Breast epithelium (tissue), 4 donors: ENCODE measurements at regions not wholly inside any gene's neighbourhood (a gene's known extent, or its start where the extent isn't known, plus 50 kb on each side); places are given as distances from the start of the nearest gene placed in this dataset.

Source experiments
- DNase-seq, 2 donors: peaks; one replicate each; pipeline ENCODE4 v3.0.0-alpha.2; 2019; ENCODE audit warnings: low spot score in 2 of 2
- H3K27ac ChIP-seq, 2 donors: fragments of 200-600 bp; sonication (generic) in 1 of 2; one replicate each; pipeline ENCODE4 v1.5.1; 2016 to 2019; ENCODE audit warnings: mild to moderate bottlenecking in 1 of 2
- H3K27me3 ChIP-seq, 2 donors: fragments of 200-600 bp; sonication (generic) in 1 of 2; one replicate each; pipeline versions ENCODE4 v1.5.1 to v1.6.0; 2017 to 2019; ENCODE audit warnings: control low read depth in 1 of 2, mild to moderate bottlenecking in 1 of 2
- H3K36me3 ChIP-seq: fragments of 200-600 bp; one replicate; pipeline ENCODE4 v1.5.1; 2019
- H3K4me1 ChIP-seq, 2 donors: fragments of 200-600 bp; sonication (generic); one replicate each; pipeline ENCODE4 v1.5.1; 2016 to 2019; ENCODE audit warnings: control low read depth in 1 of 2
- H3K4me3 ChIP-seq, 3 donors: fragments of 200-600 bp; sonication (generic); 1 replicate in 2 of 3; 2 replicates in 1 of 3; pipeline ENCODE4 v1.5.1; 2016 to 2019; ENCODE audit warnings: mild to moderate bottlenecking in 3 of 3, moderate library complexity in 2 of 3
- H3K9me3 ChIP-seq, 2 donors: fragments of 200-600 bp; sonication (generic) in 1 of 2; one replicate each; pipeline ENCODE4 v1.5.1; 2016 to 2019; ENCODE audit warnings: control low read depth in 1 of 2
- CTCF ChIP-seq, 3 donors: fragments of 450-650 bp; IDR thresholded peaks; one replicate each; pipeline ENCODE4 v1.5.1; 2016 to 2017; ENCODE audit warnings: antibody characterized with exemption in 3 of 3, mild to moderate bottlenecking in 3 of 3, moderate library complexity in 3 of 3
- POLR2A ChIP-seq: fragments of 450-650 bp; IDR thresholded peaks from one replicate; pipeline ENCODE4 v1.6.1; 2016; ENCODE audit warnings: antibody characterized with exemption, mild to moderate bottlenecking, moderate library complexity
- POLR2AphosphoS5 ChIP-seq, 3 donors: sonication (generic); formaldehyde crosslinking; IDR thresholded peaks; one replicate each; pipeline ENCODE4 v1.6.1; 2017; ENCODE audit warnings: antibody characterized with exemption in 3 of 3
- intact Hi-C: fragments of 100-400 bp; cut with DNase I; formaldehyde crosslinking; loops from one replicate; pipeline ENCODE4 v1.15.1; 2023; ENCODE audit warnings: low total_unique reads

- Histone ChIP-seq H3K4me1 (no peaks in the 10 kb centered on the region), H3K9me3 (no peaks in the 10 kb centered on the region), H3K27me3 (no peaks in the 10 kb centered on the region), H3K36me3 (no peaks in the 10 kb centered on the region), H3K4me3 (no peak overlapping the region), H3K27ac (no peak overlapping the region)
- TF ChIP-seq CTCF (IDR thresholded peaks at IDR 0.05) (no peak), POLR2AphosphoS5 (IDR thresholded peaks at IDR 0.05) (no peak), POLR2A (no peak)
- DNase-seq = no peak
- intact Hi-C loops = no loop called here
Measured at GRCh38 chr20:51311636-51312479, 230.7 kb downstream of the NFATC2 start.

DNA sequence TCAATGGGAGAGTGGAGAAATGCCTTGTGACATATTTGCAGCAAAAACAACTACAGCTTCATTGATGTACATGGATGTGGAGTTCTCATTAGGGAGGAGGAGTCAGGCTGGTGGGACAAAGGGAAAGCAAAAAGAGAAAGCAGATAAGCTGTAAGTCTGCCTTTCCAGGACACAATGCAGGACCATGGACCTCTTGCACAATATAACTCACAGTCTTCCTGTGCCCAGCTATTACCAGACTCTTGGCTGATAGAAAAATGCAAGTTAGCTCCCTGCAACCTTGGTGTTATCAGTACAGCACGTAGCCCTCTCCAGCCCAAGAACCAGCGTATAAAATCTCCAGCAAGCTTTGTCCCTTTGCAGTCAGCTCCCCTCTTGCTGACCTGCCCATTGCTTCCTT lies 232.3 kb downstream of the NFATC2 start:
- Histone ChIP-seq H3K36me3 (no peaks in the 10 kb centered on the region), H3K4me3 (no peak overlapping the region), H3K9me3 (no peaks in the 10 kb centered on the region), H3K27me3 (no peaks in the 10 kb centered on the region), H3K27ac (no peak overlapping the region), H3K4me1 (no peaks in the 10 kb centered on the region)
- TF ChIP-seq CTCF (IDR thresholded peaks at IDR 0.05) = no peak
- no peak for TF ChIP-seq POLR2AphosphoS5 (IDR thresholded peaks at IDR 0.05)
- no peak for TF ChIP-seq POLR2A
- no peak for DNase-seq
- intact Hi-C loops = no loop called here

- TF ChIP-seq POLR2A = no peak
- TF ChIP-seq POLR2AphosphoS5 (IDR thresholded peaks at IDR 0.05) = no peak
- TF ChIP-seq CTCF (IDR thresholded peaks at IDR 0.05) = no peak
- no peaks in the 10 kb centered on the region for H3K36me3 ChIP-seq
- intact Hi-C loops = loop anchor here (5.0 kb wide), 1 partner anchor 327 kb away; no protein-coding TSS in a partner anchor
- H3K9me3 ChIP-seq = peaks cover 0 to 4% of the 10 kb centered on the region in 2 donors
- no peaks in the 10 kb centered on the region for H3K4me1 ChIP-seq
- no peak overlapping the region for H3K27ac ChIP-seq
- H3K4me3 ChIP-seq = no peak overlapping the region
- no peak for DNase-seq
- no peaks in the 10 kb centered on the region for H3K27me3 ChIP-seq
Measured at GRCh38 chr20:51309128-51309527, 233.4 kb downstream of the NFATC2 start.

DNA sequence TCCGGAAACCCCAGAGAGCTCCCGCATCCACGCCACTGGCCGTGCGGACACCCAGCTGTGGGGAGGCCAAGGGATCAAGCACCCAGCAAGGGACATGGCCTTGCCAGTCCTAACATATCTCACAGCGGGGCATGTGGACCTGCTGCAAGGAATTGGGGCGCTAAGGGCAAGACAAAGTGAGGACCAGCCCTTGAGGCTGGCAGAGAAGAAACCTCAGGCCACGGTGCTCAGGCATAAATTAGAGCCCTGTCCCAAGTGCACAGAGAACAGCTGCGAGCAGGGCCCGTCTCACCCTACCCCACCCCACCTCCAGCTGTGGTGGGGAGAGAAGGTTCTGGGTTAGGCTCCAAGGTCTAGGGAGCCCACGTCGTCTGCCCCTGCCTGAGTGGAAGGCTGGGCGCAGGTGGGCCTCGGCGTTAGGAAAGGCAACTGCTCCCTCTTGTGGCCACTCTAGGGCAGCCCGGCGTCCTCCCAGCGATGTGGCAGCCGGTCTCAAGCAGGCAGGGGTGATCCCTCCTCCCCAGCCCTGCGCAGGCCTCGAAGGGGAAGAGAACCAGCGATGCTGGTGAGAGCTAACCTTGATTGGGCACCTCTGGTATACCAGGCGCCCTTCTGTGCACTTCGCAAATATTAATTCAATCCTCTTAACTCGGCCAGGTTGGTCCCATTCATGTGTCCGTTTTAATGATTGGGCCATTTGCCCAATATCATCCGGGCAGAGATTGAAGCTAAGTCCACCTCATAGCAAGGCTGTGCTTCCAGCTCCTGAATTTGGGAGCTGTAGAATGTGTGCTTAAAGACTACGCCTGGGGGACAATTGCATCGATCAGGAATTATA lies 235.8 kb downstream of the NFATC2 start:
- intact Hi-C loops = loop anchor here (2.0 to 5.0 kb wide), 2 partner anchors 310 to 324 kb away; no protein-coding TSS in a partner anchor
- DNase-seq = peak; percentile 46 to 64

More for the DNA sequence above, 235.8 kb downstream of the NFATC2 start:
- Histone ChIP-seq H3K27me3 (no peaks in the 10 kb centered on the region), H3K27ac (no peak overlapping the region), H3K36me3 (no peaks in the 10 kb centered on the region), H3K9me3 (peaks cover 4 to 10% of the 10 kb centered on the region in 2 donors), H3K4me1 (no peaks in the 10 kb centered on the region), H3K4me3 (no peak overlapping the region)
- peak; percentile 36 to 86 (median 85) for TF ChIP-seq CTCF (IDR thresholded peaks at IDR 0.05)
- no peak for TF ChIP-seq POLR2A
- TF ChIP-seq POLR2AphosphoS5 (IDR thresholded peaks at IDR 0.05) = no peak
